HEK293 (cell line): ENCODE measurements at regions not wholly inside any gene's neighbourhood (a gene's known extent, or its start where the extent isn't known, plus 50 kb on each side); places are given as distances from the start of the nearest gene placed in this dataset.

Experiments used
- CTCF ChIA-PET: fragments of 350-600 bp; formaldehyde crosslinking; extraction: SDS; loops from one replicate; lab custom pipeline; 2021; ENCODE audit warnings: antibody characterized with exemption; lab: Yijun Ruan, JAX
- POLR2A ChIA-PET: fragments of 300-600 bp; formaldehyde crosslinking; extraction: SDS; loops from one replicate; lab custom pipeline; 2020; ENCODE audit warnings: antibody characterized with exemption, inconsistent platforms; lab: Yijun Ruan, JAX
- H3K27ac ChIP-seq: fragments of 200-500 bp; sonication (Bioruptor generic); 2 replicates; pipeline ENCODE4 v1.5.1; 2014; ENCODE audit warnings: low read depth, low read length, control low read depth, inconsistent platforms; ENCODE audit errors: extremely low read depth
- H3K36me3 ChIP-seq, 2 experiments: fragments of 200-500 bp in 1 of 2; sonication (Bioruptor generic) in 1 of 2; 1 replicate in 1 of 2; 2 replicates in 1 of 2; pipeline ENCODE4 v1.5.1; 2014 to 2017; ENCODE audit warnings: inconsistent platforms in 2 of 2, low read length in 2 of 2; ENCODE audit not compliant: control insufficient read depth in 2 of 2, insufficient read depth in 1 of 2
- H3K4me1 ChIP-seq: fragments of 200-500 bp; sonication (Bioruptor generic); 2 replicates; pipeline ENCODE4 v1.5.1; 2014; ENCODE audit warnings: mild to moderate bottlenecking, low read length, inconsistent platforms; ENCODE audit not compliant: control insufficient read depth, insufficient read depth
- H3K4me3 ChIP-seq: 2 replicates; pipeline ENCODE4 v1.5.1; 2011; ENCODE audit warnings: low read depth, mild to moderate bottlenecking, control low read depth, low read length, moderate library complexity
- H3K9me3 ChIP-seq: fragments of 200-500 bp; sonication (Bioruptor generic); 2 replicates; pipeline ENCODE4 v1.5.1; 2014; ENCODE audit warnings: low read depth, low read length, inconsistent platforms; ENCODE audit not compliant: control insufficient read depth, insufficient read depth
- KLF9 ChIP-seq: fragments of 450-650 bp; formaldehyde crosslinking; IDR thresholded peaks from 2 replicates; pipeline ENCODE4 v1.5.1; 2016; ENCODE audit warnings: missing biosample characterization, missing genetic modification characterization, low read depth
- PRDM1 ChIP-seq: fragments of 450-650 bp; formaldehyde crosslinking; IDR thresholded peaks from 2 replicates; pipeline ENCODE4; 2016; ENCODE audit warnings: missing biosample characterization, missing genetic modification characterization
- TCF7L2 ChIP-seq: IDR thresholded peaks from 2 replicates; pipeline ENCODE4 v1.6.1; 2011; ENCODE audit warnings: low read depth, mild to moderate bottlenecking, inconsistent platforms, low read length, moderate library complexity, borderline replicate concordance
- ZBTB17 ChIP-seq: fragments of 450-650 bp; formaldehyde crosslinking; IDR thresholded peaks from 2 replicates; pipeline ENCODE4 v1.5.1; 2016; ENCODE audit warnings: missing biosample characterization, missing genetic modification characterization
- ZBTB49 ChIP-seq: fragments of 450-650 bp; formaldehyde crosslinking; IDR thresholded peaks from 2 replicates; pipeline ENCODE4 v1.5.1; 2016; ENCODE audit warnings: missing biosample characterization, missing genetic modification characterization, low read depth
- ZBTB7A ChIP-seq: fragments of 450-650 bp; formaldehyde crosslinking; IDR thresholded peaks from 2 replicates; pipeline ENCODE4 v1.5.1; 2016; ENCODE audit warnings: low read depth, missing biosample characterization, missing genetic modification characterization
- ZFP37 ChIP-seq: fragments of 450-650 bp; formaldehyde crosslinking; IDR thresholded peaks from 2 replicates; pipeline ENCODE4 v1.5.1; 2016; ENCODE audit warnings: missing biosample characterization, missing genetic modification characterization
- ZNF138 ChIP-seq: fragments of 450-650 bp; formaldehyde crosslinking; IDR thresholded peaks from 2 replicates; pipeline ENCODE4 v1.5.1; 2016; ENCODE audit warnings: missing biosample characterization, missing genetic modification characterization, borderline replicate concordance
- ZNF148 ChIP-seq: fragments of 450-650 bp; formaldehyde crosslinking; IDR thresholded peaks from 2 replicates; pipeline ENCODE4 v1.5.0; 2017; ENCODE audit warnings: missing biosample characterization, missing genetic modification characterization, borderline replicate concordance
- ZNF19 ChIP-seq: fragments of 450-650 bp; formaldehyde crosslinking; IDR thresholded peaks from 2 replicates; pipeline ENCODE4; 2016; ENCODE audit warnings: missing biosample characterization, missing genetic modification characterization, low read depth
- ZNF48 ChIP-seq: fragments of 450-650 bp; formaldehyde crosslinking; IDR thresholded peaks from 2 replicates; pipeline ENCODE4 v1.5.1; 2016; ENCODE audit warnings: missing biosample characterization, missing genetic modification characterization
- ZNF580 ChIP-seq: fragments of 450-650 bp; formaldehyde crosslinking; IDR thresholded peaks from 2 replicates; pipeline ENCODE4 v1.5.1; 2016; ENCODE audit warnings: missing biosample characterization, missing genetic modification characterization
- ZNF624 ChIP-seq: fragments of 450-650 bp; formaldehyde crosslinking; IDR thresholded peaks from 2 replicates; pipeline ENCODE4 v1.5.1; 2017; ENCODE audit warnings: missing biosample characterization, missing genetic modification characterization
- ZNF670 ChIP-seq: fragments of 450-650 bp; formaldehyde crosslinking; IDR thresholded peaks from 2 replicates; pipeline ENCODE4 v1.5.1; 2016; ENCODE audit warnings: missing biosample characterization, missing genetic modification characterization, low read depth
- ZNF692 ChIP-seq: fragments of 450-650 bp; formaldehyde crosslinking; IDR thresholded peaks from 2 replicates; pipeline ENCODE4 v1.5.1; 2016; ENCODE audit warnings: missing biosample characterization, missing genetic modification characterization
- ZNF747 ChIP-seq: fragments of 450-650 bp; formaldehyde crosslinking; IDR thresholded peaks from 2 replicates; pipeline ENCODE4 v1.5.1; 2016; ENCODE audit warnings: missing biosample characterization, missing genetic modification characterization

- TF ChIP-seq ZNF692 (tag by site-specific recombination) (no peak), ZNF19 (no peak), ZNF670 (tag by site-specific recombination) (no peak), ZNF48 (tag by site-specific recombination) (no peak), PRDM1 (tag by site-specific recombination) (no peak), ZNF624 (tag by site-specific recombination) (no peak), ZNF580 (tag by site-specific recombination) (no peak), ZNF148 (no peak), TCF7L2 (no peak), ZNF138 (no peak), KLF9 (no peak), ZBTB7A (tag by site-specific recombination) (no peak)
- TF ChIP-seq, all 188 proteins: peak for 0
- Histone ChIP-seq H3K9me3 (no peaks in the 10 kb centered on the region), H3K36me3 (no peaks in the 10 kb centered on the region; a peak in 1 of 3 replicates), H3K4me1 (no peaks in the 10 kb centered on the region), H3K27ac (no peak overlapping the region), H3K4me3 (no peak overlapping the region)
- CTCF ChIA-PET = interaction anchor here (0.6 to 1.0 kb wide), 2 partner anchors 13 to 1026 kb away, joined by 3 read pairs; no protein-coding TSS in a partner anchor
- POLR2A ChIA-PET = no interaction called here
Observed at GRCh38 chr16:73529303-73530012, 481.5 kb upstream of the ZFHX3 start.

- no peak overlapping the region for H3K27ac ChIP-seq
- ChIA-PET CTCF (no interaction called here), POLR2A (no interaction called here)
- no peaks in the 10 kb centered on the region for H3K4me1 ChIP-seq
- TF ChIP-seq ZFP37 (no peak), ZNF747 (tag by site-specific recombination) (no peak), ZBTB49 (tag by site-specific recombination) (no peak), ZBTB17 (tag by site-specific recombination) (no peak)
- no peaks in the 10 kb centered on the region for H3K9me3 ChIP-seq
- H3K36me3 ChIP-seq = no peaks in the 10 kb centered on the region; a peak in 1 of 3 replicates
- no peak overlapping the region for H3K4me3 ChIP-seq
Observed at GRCh38 chr16:73527187-73527586, 479.3 kb upstream of the ZFHX3 start.
